ENCODE measurements at regions not wholly inside any gene's neighbourhood (a gene's known extent, or its start where the extent isn't known, plus 50 kb on each side); places are given as distances from the start of the nearest gene placed in this dataset.

- no peak for TF ChIP-seq SP2 (tag by site-specific recombination; IDR thresholded peaks at IDR 0.05)
- no peak for TF ChIP-seq ZBTB49 (tag by site-specific recombination; IDR thresholded peaks at IDR 0.05; ENCODE audit: low read depth)
- no peak for TF ChIP-seq REST (tag by site-specific recombination; IDR thresholded peaks at IDR 0.05)
- TF ChIP-seq REPIN1 (tag by site-specific recombination; IDR thresholded peaks at IDR 0.05; ENCODE audit: low read depth), result no peak
- no peak for TF ChIP-seq KLF1 (tag by site-specific recombination; IDR thresholded peaks at IDR 0.05)
- TF ChIP-seq ZSCAN5A (tag by site-specific recombination; IDR thresholded peaks at IDR 0.05), result no peak
- no peak for TF ChIP-seq BCL11B (tag by site-specific recombination; IDR thresholded peaks at IDR 0.05; ENCODE audit: low read depth)
- TF ChIP-seq INSM2 (tag by site-specific recombination; IDR thresholded peaks at IDR 0.05), result no peak
- TF ChIP-seq CTCF (tag by site-specific recombination; IDR thresholded peaks at IDR 0.05), result no peak
- TF ChIP-seq ZNF704 (tag by site-specific recombination; IDR thresholded peaks at IDR 0.05), result no peak
- no peak for TF ChIP-seq ZNF391 (tag by site-specific recombination; IDR thresholded peaks at IDR 0.05; ENCODE audit: borderline replicate concordance, low read depth)
- no peak for TF ChIP-seq ZNF416 (tag by site-specific recombination; IDR thresholded peaks at IDR 0.05)
- no peak for TF ChIP-seq ZNF37A (tag by site-specific recombination; IDR thresholded peaks at IDR 0.05)
These were observed 94.9 kb upstream of the PDE1A start for GRCh38 chr2:182521453-182522404.

All from HEK293 (cell line).